ENCODE measurements at regions not wholly inside any gene's neighbourhood (a gene's known extent, or its start where the extent isn't known, plus 50 kb on each side); places are given as distances from the start of the nearest gene placed in this dataset.

DNA sequence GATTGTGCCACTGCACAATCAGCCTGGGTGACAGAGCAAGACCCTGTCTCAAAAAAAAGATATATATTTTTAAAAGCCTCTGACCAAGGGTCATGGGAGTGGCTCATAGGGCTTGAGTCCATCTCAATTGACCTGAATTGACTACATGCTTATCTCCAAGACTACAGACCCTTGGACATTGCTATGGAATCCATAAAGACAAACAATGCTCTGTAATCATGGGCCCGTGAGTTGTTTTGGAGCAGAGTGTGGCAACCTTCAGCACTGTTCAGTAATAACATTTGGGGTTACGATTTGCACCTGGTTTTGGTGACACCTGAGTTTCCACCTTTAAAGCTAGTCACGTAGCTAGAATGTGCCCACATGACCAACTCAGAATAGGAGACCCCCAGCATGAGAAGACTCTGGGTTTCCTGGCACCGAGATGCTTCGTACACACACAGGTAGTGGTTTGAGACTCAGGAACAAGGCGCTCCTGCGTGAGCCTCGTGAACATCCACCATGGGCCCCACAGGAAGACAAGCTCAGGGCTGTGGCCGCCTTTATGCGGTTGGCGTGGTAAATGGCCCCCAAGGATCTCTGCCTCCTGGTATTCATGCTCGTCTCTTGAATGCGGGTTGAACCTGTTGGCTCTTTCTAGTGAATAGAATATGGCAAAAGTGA, 66.6 kb upstream of the RPH3AL start:
- TF ChIP-seq, protein P1, sequence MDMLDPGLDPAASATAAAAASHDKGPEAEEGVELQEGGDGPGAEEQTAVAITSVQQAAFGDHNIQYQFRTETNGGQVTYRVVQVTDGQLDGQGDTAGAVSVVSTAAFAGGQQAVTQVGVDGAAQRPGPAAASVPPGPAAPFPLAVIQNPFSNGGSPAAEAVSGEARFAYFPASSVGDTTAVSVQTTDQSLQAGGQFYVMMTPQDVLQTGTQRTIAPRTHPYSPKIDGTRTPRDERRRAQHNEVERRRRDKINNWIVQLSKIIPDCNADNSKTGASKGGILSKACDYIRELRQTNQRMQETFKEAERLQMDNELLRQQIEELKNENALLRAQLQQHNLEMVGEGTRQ (CRISPR knock-in tag; IDR thresholded peaks at IDR 0.05), result no peak
- TF ChIP-seq, protein P2, sequence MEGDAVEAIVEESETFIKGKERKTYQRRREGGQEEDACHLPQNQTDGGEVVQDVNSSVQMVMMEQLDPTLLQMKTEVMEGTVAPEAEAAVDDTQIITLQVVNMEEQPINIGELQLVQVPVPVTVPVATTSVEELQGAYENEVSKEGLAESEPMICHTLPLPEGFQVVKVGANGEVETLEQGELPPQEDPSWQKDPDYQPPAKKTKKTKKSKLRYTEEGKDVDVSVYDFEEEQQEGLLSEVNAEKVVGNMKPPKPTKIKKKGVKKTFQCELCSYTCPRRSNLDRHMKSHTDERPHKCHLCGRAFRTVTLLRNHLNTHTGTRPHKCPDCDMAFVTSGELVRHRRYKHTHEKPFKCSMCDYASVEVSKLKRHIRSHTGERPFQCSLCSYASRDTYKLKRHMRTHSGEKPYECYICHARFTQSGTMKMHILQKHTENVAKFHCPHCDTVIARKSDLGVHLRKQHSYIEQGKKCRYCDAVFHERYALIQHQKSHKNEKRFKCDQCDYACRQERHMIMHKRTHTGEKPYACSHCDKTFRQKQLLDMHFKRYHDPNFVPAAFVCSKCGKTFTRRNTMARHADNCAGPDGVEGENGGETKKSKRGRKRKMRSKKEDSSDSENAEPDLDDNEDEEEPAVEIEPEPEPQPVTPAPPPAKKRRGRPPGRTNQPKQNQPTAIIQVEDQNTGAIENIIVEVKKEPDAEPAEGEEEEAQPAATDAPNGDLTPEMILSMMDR (IDR thresholded peaks at IDR 0.05), result no peak
- TF ChIP-seq FOXJ3 (CRISPR knock-in tag; IDR thresholded peaks at IDR 0.05; ENCODE audit: borderline replicate concordance) (no peak), CREB1 (CRISPR knock-in tag; IDR thresholded peaks at IDR 0.05) (no peak), IRF2 (CRISPR knock-in tag; IDR thresholded peaks at IDR 0.05; ENCODE audit: borderline replicate concordance, low read depth) (no peak), MXD4 (CRISPR knock-in tag; IDR thresholded peaks at IDR 0.05; ENCODE audit: borderline replicate concordance) (no peak), ETV6 (CRISPR knock-in tag; IDR thresholded peaks at IDR 0.05) (no peak), SMAD3 (CRISPR knock-in tag; IDR thresholded peaks at IDR 0.05; ENCODE audit: borderline replicate concordance) (no peak), NR2C2 (CRISPR knock-in tag; IDR thresholded peaks at IDR 0.05) (no peak)
- TF ChIP-seq, protein P3, sequence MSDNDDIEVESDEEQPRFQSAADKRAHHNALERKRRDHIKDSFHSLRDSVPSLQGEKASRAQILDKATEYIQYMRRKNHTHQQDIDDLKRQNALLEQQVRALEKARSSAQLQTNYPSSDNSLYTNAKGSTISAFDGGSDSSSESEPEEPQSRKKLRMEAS (CRISPR knock-in tag; IDR thresholded peaks at IDR 0.05), result no peak
- TF ChIP-seq, protein P4, sequence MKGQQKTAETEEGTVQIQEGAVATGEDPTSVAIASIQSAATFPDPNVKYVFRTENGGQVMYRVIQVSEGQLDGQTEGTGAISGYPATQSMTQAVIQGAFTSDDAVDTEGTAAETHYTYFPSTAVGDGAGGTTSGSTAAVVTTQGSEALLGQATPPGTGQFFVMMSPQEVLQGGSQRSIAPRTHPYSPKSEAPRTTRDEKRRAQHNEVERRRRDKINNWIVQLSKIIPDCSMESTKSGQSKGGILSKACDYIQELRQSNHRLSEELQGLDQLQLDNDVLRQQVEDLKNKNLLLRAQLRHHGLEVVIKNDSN (CRISPR knock-in tag; IDR thresholded peaks at IDR 0.05), result no peak
- TF ChIP-seq, protein P5, sequence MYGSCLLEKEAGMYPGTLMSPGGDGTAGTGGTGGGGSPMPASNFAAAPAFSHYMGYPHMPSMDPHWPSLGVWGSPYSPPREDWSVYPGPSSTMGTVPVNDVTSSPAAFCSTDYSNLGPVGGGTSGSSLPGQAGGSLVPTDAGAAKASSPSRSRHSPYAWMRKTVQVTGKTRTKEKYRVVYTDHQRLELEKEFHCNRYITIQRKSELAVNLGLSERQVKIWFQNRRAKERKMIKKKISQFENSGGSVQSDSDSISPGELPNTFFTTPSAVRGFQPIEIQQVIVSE (CRISPR knock-in tag; IDR thresholded peaks at IDR 0.05; ENCODE audit: borderline replicate concordance), result no peak
- TF ChIP-seq, protein P6, sequence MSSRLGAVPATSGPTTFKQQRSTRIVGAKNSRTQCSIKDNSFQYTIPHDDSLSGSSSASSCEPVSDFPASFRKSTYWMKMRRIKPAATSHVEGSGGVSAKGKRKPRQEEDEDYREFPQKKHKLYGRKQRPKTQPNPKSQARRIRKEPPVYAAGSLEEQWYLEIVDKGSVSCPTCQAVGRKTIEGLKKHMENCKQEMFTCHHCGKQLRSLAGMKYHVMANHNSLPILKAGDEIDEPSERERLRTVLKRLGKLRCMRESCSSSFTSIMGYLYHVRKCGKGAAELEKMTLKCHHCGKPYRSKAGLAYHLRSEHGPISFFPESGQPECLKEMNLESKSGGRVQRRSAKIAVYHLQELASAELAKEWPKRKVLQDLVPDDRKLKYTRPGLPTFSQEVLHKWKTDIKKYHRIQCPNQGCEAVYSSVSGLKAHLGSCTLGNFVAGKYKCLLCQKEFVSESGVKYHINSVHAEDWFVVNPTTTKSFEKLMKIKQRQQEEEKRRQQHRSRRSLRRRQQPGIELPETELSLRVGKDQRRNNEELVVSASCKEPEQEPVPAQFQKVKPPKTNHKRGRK (CRISPR knock-in tag; IDR thresholded peaks at IDR 0.05; ENCODE audit: borderline replicate concordance), result no peak
- TF ChIP-seq, protein P7, sequence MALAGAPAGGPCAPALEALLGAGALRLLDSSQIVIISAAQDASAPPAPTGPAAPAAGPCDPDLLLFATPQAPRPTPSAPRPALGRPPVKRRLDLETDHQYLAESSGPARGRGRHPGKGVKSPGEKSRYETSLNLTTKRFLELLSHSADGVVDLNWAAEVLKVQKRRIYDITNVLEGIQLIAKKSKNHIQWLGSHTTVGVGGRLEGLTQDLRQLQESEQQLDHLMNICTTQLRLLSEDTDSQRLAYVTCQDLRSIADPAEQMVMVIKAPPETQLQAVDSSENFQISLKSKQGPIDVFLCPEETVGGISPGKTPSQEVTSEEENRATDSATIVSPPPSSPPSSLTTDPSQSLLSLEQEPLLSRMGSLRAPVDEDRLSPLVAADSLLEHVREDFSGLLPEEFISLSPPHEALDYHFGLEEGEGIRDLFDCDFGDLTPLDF (CRISPR knock-in tag; IDR thresholded peaks at IDR 0.05), result no peak
